ENCODE measurements at regions not wholly inside any gene's neighbourhood (a gene's known extent, or its start where the extent isn't known, plus 50 kb on each side); places are given as distances from the start of the nearest gene placed in this dataset.
"Not testable (repeated sequence)": the region's sequence is repeated elsewhere in the genome, so short reads cannot be mapped to it uniquely, and the experiment has no call there.

DNA sequence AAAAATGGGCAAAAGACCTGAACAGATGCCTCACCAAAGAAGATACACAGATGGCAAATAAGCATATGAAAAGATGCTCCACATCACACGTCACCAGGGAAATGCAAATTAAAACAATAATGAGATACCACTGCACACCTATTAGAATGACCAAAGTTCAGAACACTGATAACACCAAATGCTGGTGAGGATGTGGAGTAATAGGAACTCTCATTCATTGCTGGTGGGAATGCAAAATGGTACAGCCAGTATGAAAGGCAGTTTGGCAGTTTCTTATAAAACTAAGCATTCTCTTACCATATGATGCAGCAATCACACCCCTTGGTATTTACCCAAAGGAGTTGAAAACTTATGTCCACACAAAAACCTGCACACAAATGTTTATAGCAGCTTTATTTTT, 63.6 kb upstream of the PARD3 start:
- H3K36me3 ChIP-seq (replicated peaks in 1 of 2; ENCODE audit: control insufficient read depth in 1 of 2, insufficient read depth in 2 of 2, low read length in 2 of 2); in situ Hi-C loops (cut with HindIII; ENCODE audit: extremely low pct_ligation_motif_present, low pct_unique_long_range_greater_than_20kb); H3K4me1 ChIP-seq (ENCODE audit: insufficient read depth, low read length); H3K9ac ChIP-seq (ENCODE audit: insufficient read depth, low read depth, low read length); H3K4me3 ChIP-seq (replicated peaks in 1 of 3; ENCODE audit: insufficient read depth in 1 of 3, low read depth in 2 of 3, low read length in 3 of 3); H3K4me2 ChIP-seq (ENCODE audit: low read depth, low read length); H3K27ac ChIP-seq (ENCODE audit: extremely low read length, insufficient read depth, low read length); H4K20me1 ChIP-seq (ENCODE audit: insufficient read depth, low read length); FAIRE-seq; H3K27me3 ChIP-seq (ENCODE audit: control insufficient read depth in 1 of 2, insufficient read depth in 2 of 2, low read length in 2 of 2); CTCF ChIA-PET (ENCODE audit: low intra/inter-chr PET ratio, low total read pairs); H3K79me2 ChIP-seq (ENCODE audit: insufficient read depth, low read length); H3K9me3 ChIP-seq (ENCODE audit: low read length); BruUV-seq (replicated peaks); DNase-seq (ENCODE audit: low spot score); H2AFZ ChIP-seq (ENCODE audit: low read length); intact Hi-C loops (cut with micrococcal nuclease; ENCODE audit: unreplicated experiment); POLR2A ChIA-PET; ATAC-seq: not testable (repeated sequence)
- WGBS (ENCODE audit: low lambda C conversion rate): 4% methylated on average over 1 of the region's 1 CpG

DNA sequence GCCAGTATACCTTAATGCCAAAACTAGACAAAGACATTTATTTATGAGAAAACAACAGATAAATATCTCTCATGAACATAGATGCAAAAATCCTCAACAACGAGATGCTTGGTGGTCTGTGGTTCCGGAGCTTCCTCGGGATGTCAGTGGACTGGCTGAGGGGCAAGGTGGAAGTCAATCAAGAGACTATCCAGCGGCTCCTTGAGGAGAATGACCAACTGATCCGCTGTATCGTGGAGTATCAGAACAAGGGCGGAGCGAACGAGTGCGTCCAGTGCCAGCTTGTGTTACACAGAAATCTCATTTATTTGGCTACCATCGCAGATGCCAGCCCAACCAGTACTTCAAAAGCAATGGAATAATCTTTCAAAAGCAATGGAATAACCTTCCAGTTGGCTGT, 60.0 kb upstream of the PARD3 start:
- no peaks in the 10 kb centered on the region for H4K20me1 ChIP-seq (ENCODE audit: insufficient read depth, low read length)
- no peak overlapping the region for H2AFZ ChIP-seq (ENCODE audit: low read length)
- BruUV-seq (replicated peaks): no TSS peak
- ATAC-seq: no peak
- in situ Hi-C loops (cut with HindIII; ENCODE audit: extremely low pct_ligation_motif_present, low pct_unique_long_range_greater_than_20kb) (no loop called here), intact Hi-C loops (cut with micrococcal nuclease; ENCODE audit: unreplicated experiment) (no loop called here)
- ChIA-PET CTCF (ENCODE audit: low intra/inter-chr PET ratio, low total read pairs) (no interaction called here), POLR2A (no interaction called here)
- DNase-seq (ENCODE audit: low spot score): no peak
- H3K4me3 ChIP-seq (replicated peaks in 1 of 3; ENCODE audit: insufficient read depth in 1 of 3, low read depth in 2 of 3, low read length in 3 of 3): no peak overlapping the region
- TF ChIP-seq, protein P1, sequence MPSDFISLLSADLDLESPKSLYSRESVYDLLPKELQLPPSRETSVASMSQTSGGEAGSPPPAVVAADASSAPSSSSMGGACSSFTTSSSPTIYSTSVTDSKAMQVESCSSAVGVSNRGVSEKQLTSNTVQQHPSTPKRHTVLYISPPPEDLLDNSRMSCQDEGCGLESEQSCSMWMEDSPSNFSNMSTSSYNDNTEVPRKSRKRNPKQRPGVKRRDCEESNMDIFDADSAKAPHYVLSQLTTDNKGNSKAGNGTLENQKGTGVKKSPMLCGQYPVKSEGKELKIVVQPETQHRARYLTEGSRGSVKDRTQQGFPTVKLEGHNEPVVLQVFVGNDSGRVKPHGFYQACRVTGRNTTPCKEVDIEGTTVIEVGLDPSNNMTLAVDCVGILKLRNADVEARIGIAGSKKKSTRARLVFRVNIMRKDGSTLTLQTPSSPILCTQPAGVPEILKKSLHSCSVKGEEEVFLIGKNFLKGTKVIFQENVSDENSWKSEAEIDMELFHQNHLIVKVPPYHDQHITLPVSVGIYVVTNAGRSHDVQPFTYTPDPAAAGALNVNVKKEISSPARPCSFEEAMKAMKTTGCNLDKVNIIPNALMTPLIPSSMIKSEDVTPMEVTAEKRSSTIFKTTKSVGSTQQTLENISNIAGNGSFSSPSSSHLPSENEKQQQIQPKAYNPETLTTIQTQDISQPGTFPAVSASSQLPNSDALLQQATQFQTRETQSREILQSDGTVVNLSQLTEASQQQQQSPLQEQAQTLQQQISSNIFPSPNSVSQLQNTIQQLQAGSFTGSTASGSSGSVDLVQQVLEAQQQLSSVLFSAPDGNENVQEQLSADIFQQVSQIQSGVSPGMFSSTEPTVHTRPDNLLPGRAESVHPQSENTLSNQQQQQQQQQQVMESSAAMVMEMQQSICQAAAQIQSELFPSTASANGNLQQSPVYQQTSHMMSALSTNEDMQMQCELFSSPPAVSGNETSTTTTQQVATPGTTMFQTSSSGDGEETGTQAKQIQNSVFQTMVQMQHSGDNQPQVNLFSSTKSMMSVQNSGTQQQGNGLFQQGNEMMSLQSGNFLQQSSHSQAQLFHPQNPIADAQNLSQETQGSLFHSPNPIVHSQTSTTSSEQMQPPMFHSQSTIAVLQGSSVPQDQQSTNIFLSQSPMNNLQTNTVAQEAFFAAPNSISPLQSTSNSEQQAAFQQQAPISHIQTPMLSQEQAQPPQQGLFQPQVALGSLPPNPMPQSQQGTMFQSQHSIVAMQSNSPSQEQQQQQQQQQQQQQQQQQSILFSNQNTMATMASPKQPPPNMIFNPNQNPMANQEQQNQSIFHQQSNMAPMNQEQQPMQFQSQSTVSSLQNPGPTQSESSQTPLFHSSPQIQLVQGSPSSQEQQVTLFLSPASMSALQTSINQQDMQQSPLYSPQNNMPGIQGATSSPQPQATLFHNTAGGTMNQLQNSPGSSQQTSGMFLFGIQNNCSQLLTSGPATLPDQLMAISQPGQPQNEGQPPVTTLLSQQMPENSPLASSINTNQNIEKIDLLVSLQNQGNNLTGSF (CRISPR knock-in tag; IDR thresholded peaks at IDR 0.05): no peak
- TF ChIP-seq, protein P2, sequence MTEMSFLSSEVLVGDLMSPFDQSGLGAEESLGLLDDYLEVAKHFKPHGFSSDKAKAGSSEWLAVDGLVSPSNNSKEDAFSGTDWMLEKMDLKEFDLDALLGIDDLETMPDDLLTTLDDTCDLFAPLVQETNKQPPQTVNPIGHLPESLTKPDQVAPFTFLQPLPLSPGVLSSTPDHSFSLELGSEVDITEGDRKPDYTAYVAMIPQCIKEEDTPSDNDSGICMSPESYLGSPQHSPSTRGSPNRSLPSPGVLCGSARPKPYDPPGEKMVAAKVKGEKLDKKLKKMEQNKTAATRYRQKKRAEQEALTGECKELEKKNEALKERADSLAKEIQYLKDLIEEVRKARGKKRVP (CRISPR knock-in tag; IDR thresholded peaks at IDR 0.05): no peak
- TF ChIP-seq ONECUT2 (CRISPR knock-in tag; IDR thresholded peaks at IDR 0.05): no peak
- FAIRE-seq: no peak
- no peaks in the 10 kb centered on the region for H3K4me1 ChIP-seq (ENCODE audit: insufficient read depth, low read length)
- H3K27me3 ChIP-seq (ENCODE audit: control insufficient read depth in 1 of 2, insufficient read depth in 2 of 2, low read length in 2 of 2): no peaks in the 10 kb centered on the region
- no peaks in the 10 kb centered on the region for H3K36me3 ChIP-seq (replicated peaks in 1 of 2; ENCODE audit: control insufficient read depth in 1 of 2, insufficient read depth in 2 of 2, low read length in 2 of 2)
- no peaks in the 10 kb centered on the region for H3K9me3 ChIP-seq (ENCODE audit: low read length)
- 66% methylated on average over 11 of the region's 11 CpGs for WGBS (ENCODE audit: low lambda C conversion rate)
- H3K79me2 ChIP-seq (ENCODE audit: insufficient read depth, low read length): no peaks in the 10 kb centered on the region
- H3K27ac ChIP-seq (ENCODE audit: extremely low read length, insufficient read depth, low read length): no peak overlapping the region
- no peak overlapping the region for H3K4me2 ChIP-seq (ENCODE audit: low read depth, low read length)
- H3K9ac ChIP-seq (ENCODE audit: insufficient read depth, low read depth, low read length): no peak overlapping the region
